HG03097 (cell line): ENCODE measurements at regions not wholly inside any gene's neighbourhood (a gene's known extent, or its start where the extent isn't known, plus 50 kb on each side); places are given as distances from the start of the nearest gene placed in this dataset.

Experiments used
- ATAC-seq: cut with Tn5 transposase; IDR thresholded peaks from one replicate; pipeline ENCODE4 v1.9.1; 2021; ENCODE audit not compliant: unreplicated experiment, low FRiP score

GRCh38 chr4:164154416-164154815, 599.5 kb upstream of the SMIM31 start:
- ATAC-seq: no peak

DNA sequence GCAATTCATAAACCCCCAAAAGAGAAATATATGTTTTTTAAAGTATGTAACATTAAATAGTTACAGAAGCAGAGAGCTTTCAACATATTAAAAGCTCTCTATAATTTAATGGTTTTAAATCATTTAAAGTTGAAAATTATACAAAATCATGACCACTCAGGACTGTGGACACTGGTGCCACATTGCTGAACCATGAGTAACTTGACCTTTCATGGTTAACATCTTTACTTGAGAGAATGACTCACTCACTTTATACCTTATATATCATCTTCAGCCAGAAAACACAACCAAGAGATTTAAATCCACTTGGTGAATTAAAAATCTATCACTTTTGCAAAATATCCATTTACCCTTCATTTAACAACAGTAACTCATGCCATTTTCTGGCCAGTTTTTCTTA, 584.3 kb upstream of the SMIM31 start:
- ATAC-seq: no peak

GRCh38 chr4:164177153-164177552, 576.8 kb upstream of the SMIM31 start:
- ATAC-seq: no peak

- no peak for ATAC-seq
These were observed 576.2 kb upstream of the SMIM31 start for GRCh38 chr4:164177753-164178152.

- no peak for ATAC-seq
These were observed 565.7 kb upstream of the SMIM31 start for GRCh38 chr4:164188236-164188635.

DNA sequence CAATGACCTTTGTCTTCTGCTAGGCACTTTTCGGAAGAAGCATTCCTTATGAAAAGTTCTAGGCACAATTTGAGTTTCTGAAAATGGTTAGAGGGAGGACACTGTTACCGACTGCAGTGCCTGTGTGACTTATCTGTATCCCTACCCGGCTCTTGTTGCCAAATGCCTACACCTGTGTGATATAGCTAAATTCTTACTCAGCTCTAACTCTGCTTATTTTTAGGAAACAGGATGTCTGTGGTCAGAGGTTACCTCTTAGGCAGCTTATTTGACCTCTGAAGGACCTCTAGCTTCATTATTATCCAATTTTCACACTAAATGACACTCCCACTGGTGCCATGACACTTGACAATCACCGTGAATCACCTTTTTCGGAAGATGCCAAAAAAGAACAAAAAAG, 561.1 kb upstream of the SMIM31 start:
- no peak for ATAC-seq

- ATAC-seq: no peak
These were observed 560.3 kb upstream of the SMIM31 start for GRCh38 chr4:164193676-164194075.

DNA sequence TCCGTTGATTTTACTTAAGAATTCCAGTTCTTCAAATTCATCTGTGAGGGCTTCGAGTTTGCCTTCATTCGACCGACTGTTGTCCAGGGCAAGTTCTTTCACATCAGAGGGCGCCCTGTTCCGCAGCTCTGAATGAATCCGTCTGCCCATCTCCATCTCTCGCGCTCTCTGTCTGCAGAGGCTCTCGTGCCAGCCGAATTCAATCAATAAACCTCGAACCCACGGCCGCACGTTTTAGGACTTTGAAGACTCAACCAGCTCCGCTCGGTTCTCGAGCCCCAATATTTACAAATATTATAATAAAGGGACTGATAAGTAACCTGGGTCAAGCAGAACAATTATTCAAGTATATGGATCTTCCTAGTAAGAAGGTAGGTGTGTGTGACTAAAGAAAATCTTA, 556.4 kb upstream of the SMIM31 start:
- no peak for ATAC-seq

GRCh38 chr4:164203476-164203875, 550.5 kb upstream of the SMIM31 start:
- ATAC-seq: no peak

DNA sequence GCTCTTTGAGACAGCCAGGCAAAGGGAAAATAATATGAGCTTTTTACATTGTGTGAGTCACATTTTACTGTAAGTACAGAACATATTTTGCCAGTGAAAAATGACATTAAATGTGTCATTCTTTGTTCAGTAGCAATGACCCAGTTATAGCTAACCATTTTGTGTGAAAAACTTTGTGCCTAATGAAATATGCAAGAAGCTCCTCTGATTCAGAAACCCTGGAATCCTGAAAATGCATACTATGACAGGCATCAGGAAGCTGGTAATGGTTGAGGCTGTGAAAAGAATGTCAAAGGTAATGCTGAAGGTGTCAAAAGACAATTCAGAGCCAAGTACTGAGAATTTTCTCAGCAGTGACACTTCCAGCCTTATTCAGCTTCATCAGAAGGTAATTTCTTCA, 549.5 kb upstream of the SMIM31 start:
- no peak for ATAC-seq

DNA sequence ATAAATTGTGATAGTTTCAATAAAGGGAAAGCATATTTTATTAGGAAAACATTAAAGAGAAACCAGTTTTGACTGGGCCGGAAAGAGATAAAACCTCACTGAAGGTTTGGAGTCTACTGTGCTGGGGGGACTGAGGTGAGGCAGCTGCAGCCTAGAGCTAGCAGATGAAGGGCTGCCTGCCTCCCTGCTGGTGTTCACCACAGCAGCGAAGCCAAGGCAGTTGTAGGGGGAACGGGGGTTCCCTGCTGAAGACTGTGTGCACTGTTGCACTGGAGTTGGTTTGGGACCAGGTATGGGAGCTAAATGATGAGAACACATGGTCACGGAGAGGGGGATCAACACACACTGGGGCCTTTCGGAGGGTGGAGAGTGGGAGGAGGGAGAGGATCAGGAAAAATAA, 546.5 kb upstream of the SMIM31 start:
- no peak for ATAC-seq

DNA sequence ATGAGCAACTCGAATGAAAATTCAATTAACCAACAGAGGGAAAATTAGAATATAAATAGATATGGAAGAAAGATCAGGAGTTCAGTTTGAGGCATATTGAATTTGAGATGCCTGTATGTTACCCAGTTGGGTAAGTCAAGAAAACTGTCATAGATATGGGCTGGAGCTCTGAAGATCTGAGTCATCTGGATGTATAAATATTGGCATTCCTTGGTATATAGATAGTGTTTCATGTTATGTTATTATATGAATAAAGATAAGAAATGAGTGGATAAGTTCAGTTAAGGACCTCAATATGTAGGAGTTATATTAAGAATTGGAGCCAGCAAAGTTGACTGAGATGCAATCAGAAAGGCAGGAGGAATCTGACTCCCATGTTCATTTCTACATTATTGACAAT, 543.6 kb upstream of the SMIM31 start:
- ATAC-seq: no peak

GRCh38 chr4:164212134-164212533, 541.8 kb upstream of the SMIM31 start:
- no peak for ATAC-seq

- no peak for ATAC-seq
These were observed 541.2 kb upstream of the SMIM31 start for GRCh38 chr4:164212714-164213113.

- ATAC-seq: no peak
These were observed 538.7 kb upstream of the SMIM31 start for GRCh38 chr4:164215113-164215741.

GRCh38 chr4:164221631-164222030, 532.3 kb upstream of the SMIM31 start:
- no peak for ATAC-seq

DNA sequence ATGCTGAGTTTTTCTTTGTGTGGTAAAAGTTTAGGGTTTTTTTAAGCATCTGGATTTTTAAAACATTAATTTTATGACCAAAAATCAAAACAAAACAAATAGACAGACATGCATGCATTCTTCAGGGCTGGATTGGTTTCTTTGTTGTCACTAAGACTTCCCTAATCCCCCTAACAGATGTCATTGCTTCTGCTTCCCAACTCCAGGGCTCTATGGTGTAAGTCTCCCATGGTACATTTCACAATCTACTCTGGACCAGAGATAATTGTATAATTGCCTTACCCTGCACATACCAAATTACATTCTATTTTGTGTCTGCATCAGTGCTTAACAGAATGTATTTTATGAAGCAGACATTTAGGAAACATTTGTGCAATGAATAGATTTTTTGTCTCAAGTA, 529.1 kb upstream of the SMIM31 start:
- no peak for ATAC-seq

GRCh38 chr4:164229255-164229654, 524.7 kb upstream of the SMIM31 start:
- ATAC-seq: no peak

GRCh38 chr4:164239433-164239832, 514.5 kb upstream of the SMIM31 start:
- no peak for ATAC-seq

- ATAC-seq: no peak
These were observed 514.0 kb upstream of the SMIM31 start for GRCh38 chr4:164239976-164240375.

GRCh38 chr4:164251257-164251656, 502.7 kb upstream of the SMIM31 start:
- ATAC-seq: no peak

GRCh38 chr4:164252286-164252685, 501.6 kb upstream of the SMIM31 start:
- no peak for ATAC-seq

DNA sequence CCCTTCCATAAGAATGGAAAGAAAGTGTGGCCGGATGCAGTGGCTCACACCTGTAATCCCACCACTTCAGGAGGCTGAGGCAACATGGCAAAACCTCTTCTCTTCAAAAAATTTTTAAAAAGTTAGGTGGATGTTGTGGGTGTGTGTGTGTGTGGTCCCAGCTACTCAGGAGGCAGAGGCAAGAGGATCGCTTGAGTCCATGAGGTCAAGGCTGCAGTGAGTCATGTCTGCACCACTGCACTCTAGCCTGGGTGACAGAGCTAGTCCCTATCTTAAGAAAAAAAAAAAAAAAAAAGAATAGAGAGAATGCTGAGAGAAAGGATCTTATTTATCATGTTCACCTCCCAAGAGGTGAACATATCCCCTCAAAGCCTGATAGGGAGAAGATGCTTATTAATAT, 492.1 kb upstream of the SMIM31 start:
- no peak for ATAC-seq
